HUES6 (cell line): ENCODE measurements at regions not wholly inside any gene's neighbourhood (a gene's known extent, or its start where the extent isn't known, plus 50 kb on each side); places are given as distances from the start of the nearest gene placed in this dataset.

Experiments used
- H3K27ac ChIP-seq: 2 replicates; pipeline ENCODE4 v1.7.0; 2013; ENCODE audit warnings: low read depth, mild to moderate bottlenecking, low read length, inconsistent platforms
- H3K27me3 ChIP-seq: 2 replicates; pipeline ENCODE4 v1.6.1; 2013; ENCODE audit warnings: low read length; ENCODE audit not compliant: control insufficient read depth, insufficient read depth
- H3K36me3 ChIP-seq: 2 replicates; pipeline ENCODE4 v1.6.1; 2013; ENCODE audit warnings: low read length; ENCODE audit not compliant: control insufficient read depth, insufficient read depth
- H3K4me1 ChIP-seq: 2 replicates; pipeline ENCODE4 v1.6.1; 2013; ENCODE audit warnings: low read length; ENCODE audit not compliant: control insufficient read depth, insufficient read depth
- H3K4me3 ChIP-seq: 2 replicates; pipeline ENCODE4 v1.5.1; 2013; ENCODE audit warnings: low read depth, low read length
- H3K9ac ChIP-seq: one replicate; pipeline ENCODE4 v1.6.1; 2013; ENCODE audit warnings: mild to moderate bottlenecking, low read length
- H3K9me3 ChIP-seq: 2 replicates; pipeline ENCODE4 v1.6.1; 2013; ENCODE audit warnings: low read depth, low read length; ENCODE audit not compliant: control insufficient read depth, insufficient read depth

DNA sequence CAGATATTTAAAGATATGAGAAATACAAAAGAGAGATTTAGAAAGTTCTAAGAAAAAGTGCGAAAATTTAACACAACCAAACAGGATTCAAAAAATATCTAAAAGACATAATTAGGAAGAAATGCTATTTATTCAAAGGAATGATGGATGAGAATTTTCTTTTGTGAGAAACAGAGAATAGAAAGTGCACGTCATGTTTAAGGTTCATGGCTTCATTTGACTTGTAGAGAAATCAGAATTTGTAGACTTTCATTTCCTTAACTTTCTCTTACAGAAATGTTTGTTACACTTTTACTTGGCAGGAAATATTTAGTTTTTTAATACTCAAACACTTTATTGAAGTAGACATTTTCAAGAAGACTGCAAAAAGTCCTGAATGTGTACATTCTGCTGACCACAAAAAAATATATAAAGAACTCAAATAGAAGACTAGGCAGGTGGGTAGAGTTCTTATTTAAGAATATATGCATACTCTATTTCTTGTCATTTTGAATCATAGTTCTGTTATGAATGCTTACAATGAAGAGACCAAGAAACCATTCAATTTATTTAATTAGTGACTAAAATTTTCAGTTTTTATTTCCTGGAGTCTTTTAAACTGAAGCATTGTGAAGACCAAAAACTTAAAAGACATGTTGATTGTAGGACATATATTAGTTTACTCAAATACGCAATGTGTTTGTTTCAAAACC lies 710.5 kb upstream of the HS3ST5 start:
- no peak overlapping the region for H3K9ac ChIP-seq
- H3K4me3 ChIP-seq = no peak overlapping the region
- H3K27ac ChIP-seq = no peak overlapping the region
- peaks cover 3% of the 10 kb centered on the region; the same call in 1 of the 2 replicates for H3K4me1 ChIP-seq
- H3K27me3 ChIP-seq = peaks cover 9% of the 10 kb centered on the region; the same call in 1 of the 2 replicates
- no peaks in the 10 kb centered on the region for H3K36me3 ChIP-seq
- H3K9me3 ChIP-seq = no peaks in the 10 kb centered on the region

GRCh38 chr6:115016593-115016992 lies 673.8 kb upstream of the HS3ST5 start:
- H3K4me1 ChIP-seq = no peaks in the 10 kb centered on the region
- no peak overlapping the region for H3K9ac ChIP-seq
- H3K27ac ChIP-seq = no peak overlapping the region
- no peak overlapping the region for H3K4me3 ChIP-seq
- H3K9me3 ChIP-seq = peaks cover 12% of the 10 kb centered on the region
- H3K36me3 ChIP-seq = no peaks in the 10 kb centered on the region
- H3K27me3 ChIP-seq = no peaks in the 10 kb centered on the region

DNA sequence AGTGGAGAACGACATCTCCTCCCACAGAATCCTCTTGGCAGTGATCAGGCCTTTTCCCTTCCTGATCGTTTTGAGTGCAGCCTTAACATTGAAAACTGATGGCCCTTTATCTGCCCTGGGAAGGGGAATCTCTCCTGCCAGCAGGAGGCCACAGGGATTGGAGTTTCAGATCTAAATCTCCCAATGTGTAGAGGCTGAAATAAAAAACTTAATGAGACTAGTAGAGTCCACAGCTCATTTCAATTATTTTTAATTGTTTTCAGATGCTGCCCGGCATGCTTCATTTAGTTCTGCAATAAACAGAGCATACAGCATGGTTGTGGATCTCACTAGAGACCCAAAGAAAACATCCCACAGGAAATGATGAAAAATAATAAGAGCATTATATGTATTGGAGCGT lies 662.2 kb upstream of the HS3ST5 start:
- H3K9me3 ChIP-seq = peaks cover 11% of the 10 kb centered on the region; the same call in 1 of the 2 replicates
- H3K36me3 ChIP-seq = no peaks in the 10 kb centered on the region
- H3K4me1 ChIP-seq = no peaks in the 10 kb centered on the region
- no peaks in the 10 kb centered on the region for H3K27me3 ChIP-seq
- no peak overlapping the region for H3K9ac ChIP-seq
- no peak overlapping the region for H3K27ac ChIP-seq
- H3K4me3 ChIP-seq = no peak overlapping the region

DNA sequence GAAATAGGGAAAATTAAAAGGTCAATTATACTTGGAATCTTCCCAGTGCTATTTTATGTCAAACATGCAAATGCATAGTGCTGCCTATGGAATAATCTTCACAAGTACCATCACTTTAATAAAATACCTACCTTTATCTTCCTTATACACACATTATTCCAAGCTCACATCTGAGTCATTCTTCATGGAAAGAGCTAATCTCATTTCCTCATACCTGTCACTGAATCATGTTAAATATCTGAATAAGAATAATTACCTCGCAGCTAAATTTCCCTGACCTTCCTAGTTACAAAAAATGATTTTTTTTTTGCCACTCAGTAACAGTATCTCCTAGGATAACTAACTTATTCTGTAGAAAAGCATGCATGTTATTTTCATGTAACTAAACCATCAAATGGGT lies 661.4 kb upstream of the HS3ST5 start:
- H3K4me1 ChIP-seq = no peaks in the 10 kb centered on the region
- H3K4me3 ChIP-seq = no peak overlapping the region
- no peaks in the 10 kb centered on the region for H3K36me3 ChIP-seq
- H3K9ac ChIP-seq = no peak overlapping the region
- no peak overlapping the region for H3K27ac ChIP-seq
- no peaks in the 10 kb centered on the region for H3K27me3 ChIP-seq
- H3K9me3 ChIP-seq = peaks cover 11% of the 10 kb centered on the region; the same call in 1 of the 2 replicates

- no peaks in the 10 kb centered on the region for H3K4me1 ChIP-seq
- no peak overlapping the region for H3K4me3 ChIP-seq
- no peaks in the 10 kb centered on the region for H3K27me3 ChIP-seq
Observed at GRCh38 chr6:115001731-115002350, 659.0 kb upstream of the HS3ST5 start.

GRCh38 chr6:115000736-115001135 lies 657.9 kb upstream of the HS3ST5 start:
- peaks cover 16% of the 10 kb centered on the region; the same call in 1 of the 2 replicates for H3K9me3 ChIP-seq
- no peak overlapping the region for H3K4me3 ChIP-seq
- H3K27me3 ChIP-seq = no peaks in the 10 kb centered on the region
- no peaks in the 10 kb centered on the region for H3K36me3 ChIP-seq
- H3K27ac ChIP-seq = no peak overlapping the region
- no peak overlapping the region for H3K9ac ChIP-seq
- no peaks in the 10 kb centered on the region for H3K4me1 ChIP-seq

More at GRCh38 chr6:115001731-115002350, 659.0 kb upstream of the HS3ST5 start:
- Histone ChIP-seq H3K9me3 (peaks cover 13% of the 10 kb centered on the region; the same call in 1 of the 2 replicates), H3K36me3 (no peaks in the 10 kb centered on the region), H3K27ac (no peak overlapping the region), H3K9ac (no peak overlapping the region)

GRCh38 chr6:114998492-114998891 lies 655.7 kb upstream of the HS3ST5 start:
- no peak overlapping the region for H3K4me3 ChIP-seq
- H3K27ac ChIP-seq = no peak overlapping the region
- H3K9ac ChIP-seq = no peak overlapping the region
- H3K9me3 ChIP-seq = peaks cover 16% of the 10 kb centered on the region; the same call in 1 of the 2 replicates
- no peaks in the 10 kb centered on the region for H3K36me3 ChIP-seq
- no peaks in the 10 kb centered on the region for H3K4me1 ChIP-seq
- no peaks in the 10 kb centered on the region for H3K27me3 ChIP-seq

DNA sequence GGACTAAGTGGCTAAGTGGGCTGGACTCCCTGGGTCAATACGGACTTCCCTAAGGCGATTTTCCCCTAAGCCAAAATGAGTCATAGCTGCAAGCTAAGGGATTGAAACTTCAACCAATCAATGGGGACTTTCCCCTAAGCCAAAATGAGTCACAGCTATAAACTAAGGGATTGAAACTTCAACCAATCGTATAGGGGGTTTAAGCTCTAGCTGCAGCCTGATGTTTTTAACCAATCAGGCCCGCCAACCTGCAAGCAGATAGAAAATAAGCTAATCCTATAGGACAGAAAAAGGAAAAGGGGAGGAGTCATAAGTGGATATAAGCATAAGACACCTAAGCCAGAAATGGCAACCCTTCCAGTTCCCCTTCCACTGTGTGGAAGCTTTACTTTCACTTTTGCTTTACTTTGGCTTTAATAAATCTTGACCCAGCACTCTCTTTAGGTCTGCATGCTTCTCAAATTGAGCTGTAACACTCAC lies 655.0 kb upstream of the HS3ST5 start:
- Histone ChIP-seq H3K4me1 (no peaks in the 10 kb centered on the region), H3K4me3 (no peak overlapping the region), H3K9ac (no peak overlapping the region), H3K27ac (no peak overlapping the region), H3K9me3 (peaks cover 16% of the 10 kb centered on the region; the same call in 1 of the 2 replicates), H3K27me3 (no peaks in the 10 kb centered on the region), H3K36me3 (no peaks in the 10 kb centered on the region)

- Histone ChIP-seq H3K4me3 (no peak overlapping the region), H3K27me3 (no peaks in the 10 kb centered on the region), H3K4me1 (no peaks in the 10 kb centered on the region), H3K36me3 (no peaks in the 10 kb centered on the region), H3K9me3 (0 out of 2 replicates have a peak, but pooled peaks cover 5% of the 10 kb centered on the region), H3K27ac (no peak overlapping the region), H3K9ac (no peak overlapping the region)
Observed at GRCh38 chr6:114995526-114995925, 652.7 kb upstream of the HS3ST5 start.

- H3K4me3 ChIP-seq = no peak overlapping the region
- H3K27me3 ChIP-seq = no peaks in the 10 kb centered on the region
- no peak overlapping the region for H3K9ac ChIP-seq
- H3K27ac ChIP-seq = no peak overlapping the region
- no peaks in the 10 kb centered on the region for H3K36me3 ChIP-seq
- no peaks in the 10 kb centered on the region for H3K9me3 ChIP-seq
- H3K4me1 ChIP-seq = no peaks in the 10 kb centered on the region
Observed at GRCh38 chr6:114989279-114989964, 646.6 kb upstream of the HS3ST5 start.

GRCh38 chr6:114987281-114987680 lies 644.5 kb upstream of the HS3ST5 start:
- Histone ChIP-seq H3K27ac (no peak overlapping the region), H3K36me3 (no peaks in the 10 kb centered on the region), H3K9me3 (no peaks in the 10 kb centered on the region), H3K4me3 (no peak overlapping the region), H3K9ac (no peak overlapping the region), H3K27me3 (no peaks in the 10 kb centered on the region), H3K4me1 (no peaks in the 10 kb centered on the region)
